Gastrocnemius medialis (tissue), 4 donors: ENCODE measurements at regions not wholly inside any gene's neighbourhood (a gene's known extent, or its start where the extent isn't known, plus 50 kb on each side); places are given as distances from the start of the nearest gene placed in this dataset.

Experiments used
- POLR2A ChIP-seq, 2 donors: fragments of 450-650 bp; IDR thresholded peaks; one replicate each; pipeline ENCODE4 v1.6.1; 2017; ENCODE audit warnings: antibody characterized with exemption in 2 of 2, mild to moderate bottlenecking in 2 of 2, moderate library complexity in 2 of 2
- TF ChIP-seq, protein P1 (sequence below), 5 experiments: fragments of 450-650 bp in 3 of 5; fragments of 200-600 bp in 2 of 5; sonication (generic) in 2 of 5; IDR thresholded peaks in 4 of 5; conservative IDR thresholded peaks in 1 of 5; 1 replicate in 4 of 5; 2 replicates in 1 of 5; pipeline ENCODE4 v1.5.1; 2016 to 2019; ENCODE audit warnings: antibody characterized with exemption in 5 of 5, mild to moderate bottlenecking in 3 of 5, moderate library complexity in 3 of 5

DNA sequence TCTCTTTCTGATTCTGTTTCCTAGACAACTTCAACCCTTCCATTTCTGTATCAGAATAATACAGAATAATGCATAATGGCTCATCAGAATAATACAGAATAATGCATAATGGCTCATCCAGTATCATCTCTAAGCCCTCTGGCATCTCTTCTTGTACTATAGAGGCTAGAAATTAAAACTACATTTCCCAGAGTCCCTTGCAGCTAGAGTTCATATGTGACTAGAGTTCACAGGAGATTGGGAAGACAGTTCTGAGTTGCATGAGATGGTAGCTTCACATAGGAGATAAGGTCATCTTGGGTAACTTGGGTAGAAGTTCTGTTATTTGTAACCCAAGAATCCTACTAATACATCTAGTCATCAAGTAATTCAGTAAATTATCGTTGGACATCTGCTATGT lies 122.9 kb upstream of the NRBF2 start:
- TF ChIP-seq, protein P1, sequence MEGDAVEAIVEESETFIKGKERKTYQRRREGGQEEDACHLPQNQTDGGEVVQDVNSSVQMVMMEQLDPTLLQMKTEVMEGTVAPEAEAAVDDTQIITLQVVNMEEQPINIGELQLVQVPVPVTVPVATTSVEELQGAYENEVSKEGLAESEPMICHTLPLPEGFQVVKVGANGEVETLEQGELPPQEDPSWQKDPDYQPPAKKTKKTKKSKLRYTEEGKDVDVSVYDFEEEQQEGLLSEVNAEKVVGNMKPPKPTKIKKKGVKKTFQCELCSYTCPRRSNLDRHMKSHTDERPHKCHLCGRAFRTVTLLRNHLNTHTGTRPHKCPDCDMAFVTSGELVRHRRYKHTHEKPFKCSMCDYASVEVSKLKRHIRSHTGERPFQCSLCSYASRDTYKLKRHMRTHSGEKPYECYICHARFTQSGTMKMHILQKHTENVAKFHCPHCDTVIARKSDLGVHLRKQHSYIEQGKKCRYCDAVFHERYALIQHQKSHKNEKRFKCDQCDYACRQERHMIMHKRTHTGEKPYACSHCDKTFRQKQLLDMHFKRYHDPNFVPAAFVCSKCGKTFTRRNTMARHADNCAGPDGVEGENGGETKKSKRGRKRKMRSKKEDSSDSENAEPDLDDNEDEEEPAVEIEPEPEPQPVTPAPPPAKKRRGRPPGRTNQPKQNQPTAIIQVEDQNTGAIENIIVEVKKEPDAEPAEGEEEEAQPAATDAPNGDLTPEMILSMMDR (IDR thresholded peaks at IDR 0.05 in 4 of 5, conservative IDR thresholded peaks at IDR 0.05 in 1 of 5), result no peak
- TF ChIP-seq POLR2A (IDR thresholded peaks at IDR 0.05), result no peak
